Small intestine (tissue), 7 donors: ENCODE measurements at regions not wholly inside any gene's neighbourhood (a gene's known extent, or its start where the extent isn't known, plus 50 kb on each side); places are given as distances from the start of the nearest gene placed in this dataset.
"Not testable (repeated sequence)": the region's sequence is repeated elsewhere in the genome, so short reads cannot be mapped to it uniquely, and the experiment has no call there.

ENCODE experiments used
- DNase-seq, 2 donors: peaks; one replicate each; pipeline versions ENCODE4 v3.0.0 to v3.0.0-alpha.2; 2013
- FAIRE-seq: peaks from 2 replicates; lab custom pipeline; 2012; peaks lifted over from hg19 to GRCh38; lab: Jason Lieb, UNC
- H3K27ac ChIP-seq, 3 donors: one replicate each; pipeline ENCODE4 v1.5.1; 2013; ENCODE audit warnings: low read length in 2 of 3, mild to moderate bottlenecking in 2 of 3, control low read depth in 1 of 3, inconsistent platforms in 1 of 3, low read depth in 1 of 3, moderate library complexity in 1 of 3
- H3K27me3 ChIP-seq, 3 donors: one replicate each; pipeline ENCODE4 v1.6.1; 2013; ENCODE audit warnings: low read length in 3 of 3, inconsistent platforms in 1 of 3; ENCODE audit not compliant: control insufficient read depth in 3 of 3, insufficient read depth in 3 of 3
- H3K36me3 ChIP-seq, 3 donors: one replicate each; pipeline ENCODE4 v1.6.1; 2013; ENCODE audit warnings: low read length in 3 of 3, inconsistent platforms in 1 of 3, low read depth in 1 of 3, mild to moderate bottlenecking in 1 of 3, moderate library complexity in 1 of 3; ENCODE audit not compliant: control insufficient read depth in 3 of 3, insufficient read depth in 2 of 3
- H3K4me1 ChIP-seq, 3 donors: one replicate each; pipeline ENCODE4 v1.6.1; 2013; ENCODE audit warnings: low read length in 2 of 3, inconsistent platforms in 1 of 3, low read depth in 1 of 3, mild to moderate bottlenecking in 1 of 3, moderate library complexity in 1 of 3; ENCODE audit not compliant: control insufficient read depth in 3 of 3, insufficient read depth in 2 of 3
- H3K4me3 ChIP-seq, 3 donors: one replicate each; pipeline ENCODE4 v1.5.1; 2013; ENCODE audit warnings: low read length in 3 of 3, control low read depth in 1 of 3, inconsistent platforms in 1 of 3, low read depth in 1 of 3, mild to moderate bottlenecking in 1 of 3, moderate library complexity in 1 of 3
- H3K9me3 ChIP-seq, 2 donors: one replicate each; pipeline ENCODE4 v1.6.1; 2013; ENCODE audit warnings: low read depth in 1 of 2, low read length in 1 of 2; ENCODE audit not compliant: control insufficient read depth in 2 of 2, insufficient read depth in 1 of 2
- WGBS, 3 donors: extraction: QIAGEN DNeasy Blood & Tissue Kit; methylation state at CpG; one replicate each; pipeline ENCODE4 v1.1.7; 2013; 5-methylcytosine and 5-hydroxymethylcytosine counted together
- donor health status: healthy with polysubstance abuse.
- donor health status: control.
- donor health status: control.
- donor health status: Bipolar disorder and iron deficiency.
- donor health status: healthy.

DNA sequence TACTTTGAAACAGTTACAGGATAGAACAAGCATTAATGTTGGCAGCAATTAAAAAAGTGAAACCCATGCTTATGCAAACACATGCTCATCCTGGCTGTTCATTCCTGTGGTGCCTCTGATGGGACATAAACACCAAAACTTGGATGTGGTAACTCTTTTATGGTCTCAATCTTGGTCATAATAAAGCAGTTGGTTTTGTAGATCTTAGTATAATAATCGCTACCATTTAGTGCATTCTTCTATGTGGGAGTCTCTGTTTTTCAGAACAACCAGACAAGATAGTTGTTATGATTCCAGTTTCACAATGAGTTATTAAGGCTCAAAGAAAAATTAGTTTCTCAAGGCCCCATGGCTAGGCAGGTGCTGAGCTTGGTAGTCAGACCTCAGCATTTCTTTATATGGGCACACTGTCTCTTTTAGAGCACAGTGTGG lies 184.0 kb downstream of the UTRN start:
- 64 to 89% (median 79%) methylated on average over 1 of the region's 1 CpG for WGBS, 3 donors
- Histone ChIP-seq H3K4me3 (no peak overlapping the region), H3K36me3 (peaks cover 0 to 12% (median 0%) of the 10 kb centered on the region in 3 donors), H3K9me3 (no peaks in the 10 kb centered on the region), H3K27ac (no peak overlapping the region), H3K27me3 (no peaks in the 10 kb centered on the region), H3K4me1 (no peaks in the 10 kb centered on the region)
- no peak for DNase-seq
- FAIRE-seq, result no peak

DNA sequence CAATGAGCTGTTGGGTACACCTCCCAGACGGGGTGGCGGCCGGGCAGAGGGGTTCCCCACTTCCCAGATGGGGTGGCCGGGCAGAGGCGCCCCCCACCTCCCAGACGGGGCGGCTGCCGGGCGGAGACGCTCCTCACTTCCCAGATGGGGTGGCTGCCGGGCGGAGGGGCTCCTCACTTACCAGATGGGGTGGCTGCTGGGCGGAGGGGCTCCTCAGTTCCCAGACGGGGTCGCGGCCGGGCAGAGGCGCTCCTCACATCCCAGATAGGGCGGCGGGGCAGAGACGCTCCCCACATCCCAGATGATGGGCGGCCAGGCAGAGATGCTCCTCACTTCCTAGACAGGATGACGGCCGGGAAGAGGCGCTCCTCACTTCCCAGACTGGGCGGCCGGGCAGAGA lies 185.1 kb downstream of the UTRN start:
- 98% methylated on average over 25 to 27 of the region's 27 CpGs for WGBS, 3 donors
- H3K36me3 ChIP-seq, H3K4me3 ChIP-seq, H3K27me3 ChIP-seq, H3K4me1 ChIP-seq, FAIRE-seq, DNase-seq, H3K27ac ChIP-seq, H3K9me3 ChIP-seq: not testable (repeated sequence)

GRCh38 chr6:144471986-144472385 lies 186.9 kb downstream of the UTRN start:
- Histone ChIP-seq H3K36me3 (peaks cover 0 to 16% (median 2%) of the 10 kb centered on the region in 3 donors), H3K9me3 (no peaks in the 10 kb centered on the region), H3K4me3 (no peak overlapping the region), H3K27ac (no peak overlapping the region), H3K4me1 (no peaks in the 10 kb centered on the region), H3K27me3 (no peaks in the 10 kb centered on the region)
- DNase-seq (no peak), FAIRE-seq (no peak)
- 75 to 94% (median 88%) methylated on average over 3 of the region's 3 CpGs for WGBS, 3 donors

- H3K27me3 ChIP-seq, result no peaks in the 10 kb centered on the region
- DNase-seq (no peak), FAIRE-seq (no peak)
- H3K36me3 ChIP-seq, result peaks cover 0 to 13% (median 2%) of the 10 kb centered on the region in 3 donors
- no peak overlapping the region for H3K4me3 ChIP-seq
- H3K27ac ChIP-seq, result no peak overlapping the region
- H3K9me3 ChIP-seq, result no peaks in the 10 kb centered on the region
- H3K4me1 ChIP-seq, result no peaks in the 10 kb centered on the region
- 91 to 100% (median 95%) methylated on average over 1 of the region's 1 CpG for WGBS, 3 donors
These were observed 189.2 kb downstream of the UTRN start for GRCh38 chr6:144474290-144474689.

DNA sequence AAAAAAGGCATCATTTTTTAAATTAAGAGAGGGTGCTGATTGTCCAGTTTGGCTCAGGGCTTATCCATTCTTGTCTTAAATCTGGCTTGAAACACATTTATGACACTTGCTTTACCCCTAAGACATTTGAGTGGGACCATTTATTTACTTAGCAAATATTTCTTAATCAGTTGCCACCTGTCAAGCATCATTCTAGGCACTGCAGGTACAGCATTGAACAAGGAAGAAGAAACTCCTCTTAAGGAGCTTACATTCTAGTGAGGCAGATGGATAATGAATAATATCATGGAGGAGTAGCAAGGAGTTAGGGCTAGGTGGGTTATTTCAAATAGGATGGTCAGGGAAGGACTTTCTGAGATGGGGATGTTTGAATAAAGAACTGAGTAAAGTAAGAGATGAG lies 189.8 kb downstream of the UTRN start:
- Histone ChIP-seq H3K9me3 (no peaks in the 10 kb centered on the region), H3K27ac (no peak overlapping the region), H3K27me3 (no peaks in the 10 kb centered on the region), H3K4me1 (no peaks in the 10 kb centered on the region), H3K4me3 (no peak overlapping the region), H3K36me3 (peaks cover 0 to 13% (median 2%) of the 10 kb centered on the region in 3 donors)
- FAIRE-seq (no peak), DNase-seq (no peak)

- H3K27ac ChIP-seq, result no peak overlapping the region
- no peaks in the 10 kb centered on the region for H3K9me3 ChIP-seq
- no peak overlapping the region for H3K4me3 ChIP-seq
- FAIRE-seq (no peak), DNase-seq (no peak)
- H3K4me1 ChIP-seq, result no peaks in the 10 kb centered on the region
- H3K27me3 ChIP-seq, result no peaks in the 10 kb centered on the region
- H3K36me3 ChIP-seq, result peaks cover 0 to 10% (median 5%) of the 10 kb centered on the region in 3 donors
These were observed 190.3 kb downstream of the UTRN start for GRCh38 chr6:144475411-144475810.

DNA sequence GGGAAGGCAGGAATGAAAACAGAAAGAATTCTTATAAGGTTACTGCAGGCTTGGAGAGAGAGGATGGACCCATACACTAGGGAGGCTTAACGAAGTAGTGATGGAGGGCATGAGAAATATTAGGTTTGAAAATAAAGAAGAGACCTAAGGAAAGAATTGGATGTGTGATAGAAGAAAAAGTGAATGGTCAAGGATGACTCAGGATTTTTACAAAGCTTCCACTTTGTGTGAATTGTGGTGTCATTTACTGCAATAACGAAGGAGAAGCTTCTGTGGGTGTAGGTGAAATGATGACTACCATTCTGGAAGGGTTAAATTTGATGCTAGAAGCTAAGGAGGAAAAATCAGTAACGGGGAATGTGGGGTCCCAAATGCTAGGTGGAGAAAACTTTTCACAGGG lies 191.2 kb downstream of the UTRN start:
- no peaks in the 10 kb centered on the region for H3K27me3 ChIP-seq
- FAIRE-seq, result no peak

DNA sequence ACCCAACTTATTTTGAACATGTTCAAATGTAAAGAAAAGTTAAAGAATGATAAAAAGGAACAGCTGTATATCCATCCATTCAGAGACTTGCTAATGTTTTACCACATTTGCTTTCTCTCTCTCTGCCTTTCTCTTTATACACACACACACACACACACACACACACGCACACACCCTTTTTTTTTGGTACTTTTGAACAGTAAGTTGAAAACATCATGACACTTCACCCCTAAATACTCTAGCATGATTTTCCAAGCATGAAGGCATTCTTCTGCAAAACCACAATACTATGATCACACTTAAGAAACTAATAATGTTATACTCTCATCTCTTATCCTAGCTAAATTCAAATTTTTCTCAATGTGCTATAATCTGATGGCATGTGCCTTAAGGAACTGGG lies 192.3 kb downstream of the UTRN start:
- Histone ChIP-seq H3K36me3 (peaks cover 0 to 13% (median 6%) of the 10 kb centered on the region in 3 donors), H3K27me3 (no peaks in the 10 kb centered on the region), H3K9me3 (no peaks in the 10 kb centered on the region), H3K27ac (no peak overlapping the region), H3K4me1 (no peaks in the 10 kb centered on the region), H3K4me3 (no peak overlapping the region)
- WGBS, 3 donors, result 90 to 96% (median 92%) methylated on average over 1 of the region's 1 CpG
- DNase-seq (no peak), FAIRE-seq (no peak)

More for the DNA sequence above, 191.2 kb downstream of the UTRN start:
- no peak overlapping the region for H3K4me3 ChIP-seq
- peaks cover 0 to 10% (median 6%) of the 10 kb centered on the region in 3 donors for H3K36me3 ChIP-seq
- DNase-seq, result no peak
- WGBS, 3 donors, result 88 to 93% (median 93%) methylated on average over 3 of the region's 3 CpGs
- no peaks in the 10 kb centered on the region for H3K4me1 ChIP-seq
- H3K27ac ChIP-seq, result no peak overlapping the region
- no peaks in the 10 kb centered on the region for H3K9me3 ChIP-seq

GRCh38 chr6:144477856-144478255 lies 192.7 kb downstream of the UTRN start:
- H3K4me3 ChIP-seq, result no peak overlapping the region
- no peak for DNase-seq
- peaks cover 0 to 13% (median 6%) of the 10 kb centered on the region in 3 donors for H3K36me3 ChIP-seq
- no peaks in the 10 kb centered on the region for H3K9me3 ChIP-seq
- H3K4me1 ChIP-seq, result no peaks in the 10 kb centered on the region
- H3K27me3 ChIP-seq, result no peaks in the 10 kb centered on the region
- H3K27ac ChIP-seq, result no peak overlapping the region
- no peak for FAIRE-seq
